HL-60 (cell line): ENCODE measurements at regions not wholly inside any gene's neighbourhood (a gene's known extent, or its start where the extent isn't known, plus 50 kb on each side); places are given as distances from the start of the nearest gene placed in this dataset.

Experiments
- CTCF ChIP-seq: IDR thresholded peaks from one replicate; pipeline ENCODE4 v1.5.1; 2011; ENCODE audit warnings: low read length, control low read depth, inconsistent platforms; ENCODE audit not compliant: insufficient read depth
- POLR2AphosphoS5 ChIP-seq: IDR thresholded peaks from 2 replicates; pipeline ENCODE4 v1.6.1; 2012; ENCODE audit warnings: low read depth

DNA sequence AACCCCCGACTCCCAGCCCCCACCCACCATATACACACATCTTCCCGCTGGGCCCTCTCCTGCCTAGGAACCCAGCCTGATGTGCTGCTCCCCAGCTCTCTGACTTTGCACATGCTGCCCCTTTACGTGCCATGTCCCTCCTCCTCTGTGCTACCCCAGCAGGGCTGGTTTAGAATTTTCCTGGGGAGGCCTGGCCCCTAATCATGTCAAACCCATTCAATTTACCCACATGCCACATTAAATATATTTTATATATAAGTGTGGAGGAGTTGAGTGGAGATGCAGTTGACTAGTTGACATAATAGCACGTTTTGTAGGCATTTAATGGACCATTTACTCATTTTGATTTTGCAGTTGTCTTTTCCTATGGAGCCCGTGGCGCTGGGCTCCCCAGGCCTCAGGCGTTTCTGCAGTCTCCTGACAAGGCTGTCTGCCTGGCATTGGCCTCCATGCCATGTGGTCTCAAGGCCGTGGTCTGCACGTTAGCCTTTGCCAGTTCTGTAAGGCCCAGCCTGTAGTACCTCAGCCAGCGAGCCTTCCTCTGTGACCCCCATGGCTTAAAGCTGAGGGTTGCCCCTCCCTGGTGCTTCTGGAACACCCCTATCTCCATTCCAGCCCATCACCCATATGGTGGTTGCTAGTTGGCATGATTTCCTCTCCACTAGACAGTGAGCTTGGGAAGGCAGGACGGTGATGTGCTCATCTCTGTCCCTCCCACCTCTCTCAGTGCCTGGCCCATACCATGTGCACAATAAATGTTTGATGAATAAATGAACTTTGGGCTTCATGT is 155.8 kb downstream of the TLE3 start:
- TF ChIP-seq CTCF: no peak
- TF ChIP-seq POLR2AphosphoS5: no peak
